G401 (cell line): ENCODE measurements at regions not wholly inside any gene's neighbourhood (a gene's known extent, or its start where the extent isn't known, plus 50 kb on each side); places are given as distances from the start of the nearest gene placed in this dataset.
"Not testable (repeated sequence)": the region's sequence is repeated elsewhere in the genome, so short reads cannot be mapped to it uniquely, and the experiment has no call there.

Experiments
- DNase-seq: peaks from one replicate; pipeline ENCODE4 v3.0.0-alpha.2; 2015; ENCODE audit warnings: low spot score
- in situ Hi-C: cut with HindIII; loops from 2 replicates; pipeline ENCODE4 v1.10.0; 2016; ENCODE audit warnings: low sequenced_read_pairs, mixed read lengths

DNA sequence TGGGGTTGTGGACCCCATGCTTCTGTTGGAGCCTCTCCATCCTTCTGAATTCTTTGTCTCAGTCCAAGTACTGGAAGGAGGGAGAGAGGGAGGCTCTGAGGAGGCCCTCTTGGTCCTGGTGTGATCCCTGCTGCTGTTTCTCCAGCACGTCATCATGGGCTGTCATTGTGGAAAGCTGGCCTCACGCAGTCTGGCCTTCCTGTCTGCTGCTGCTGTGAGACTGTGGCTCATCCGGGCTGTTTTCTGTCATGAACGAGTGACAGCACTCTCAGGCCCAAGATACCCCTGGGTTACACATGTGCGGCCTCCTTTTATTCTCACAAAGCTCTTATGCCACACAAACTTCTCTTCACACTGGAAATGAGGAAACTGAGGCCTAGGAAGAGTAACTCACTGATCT lies 499.3 kb downstream of the CCDC171 start:
- in situ Hi-C loops = no loop called here
- DNase-seq = no peak

DNA sequence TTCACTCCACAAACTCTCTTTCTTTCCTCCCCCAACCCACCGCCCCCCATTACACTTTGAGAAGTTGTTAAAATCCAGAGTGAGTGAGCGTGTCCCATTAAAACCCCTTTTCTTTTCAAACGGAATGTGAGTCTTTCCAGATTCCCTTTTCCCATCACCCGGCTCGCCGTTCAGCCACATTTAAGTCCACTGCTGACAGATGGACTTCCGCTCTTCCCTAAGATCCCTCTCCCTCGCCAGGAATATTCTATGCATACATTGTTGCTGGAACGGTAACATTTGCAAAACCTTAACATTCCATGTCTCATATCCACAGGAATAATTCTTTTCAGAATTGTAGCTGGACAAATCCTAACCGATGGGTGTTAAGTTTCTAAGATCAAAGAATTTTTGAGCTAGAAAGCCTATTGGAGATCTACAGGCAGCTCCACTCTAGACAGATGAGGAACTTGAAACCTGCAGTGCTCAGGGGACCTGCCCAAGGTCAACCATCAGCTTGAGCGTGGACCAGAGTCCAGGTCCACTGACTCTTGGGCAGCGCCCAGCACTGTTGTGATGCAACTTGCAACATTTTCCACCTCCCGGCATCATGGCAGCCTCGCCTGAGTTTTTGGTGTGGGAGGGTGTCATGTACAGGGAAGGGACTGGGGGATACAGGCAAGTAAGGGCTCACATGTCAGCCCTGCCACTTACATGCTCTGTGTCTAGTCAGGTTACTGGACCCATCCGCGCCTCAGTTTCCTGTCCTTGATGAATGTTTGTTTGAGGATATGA lies 500.1 kb downstream of the CCDC171 start:
- in situ Hi-C loops = no loop called here
- no peak for DNase-seq

DNA sequence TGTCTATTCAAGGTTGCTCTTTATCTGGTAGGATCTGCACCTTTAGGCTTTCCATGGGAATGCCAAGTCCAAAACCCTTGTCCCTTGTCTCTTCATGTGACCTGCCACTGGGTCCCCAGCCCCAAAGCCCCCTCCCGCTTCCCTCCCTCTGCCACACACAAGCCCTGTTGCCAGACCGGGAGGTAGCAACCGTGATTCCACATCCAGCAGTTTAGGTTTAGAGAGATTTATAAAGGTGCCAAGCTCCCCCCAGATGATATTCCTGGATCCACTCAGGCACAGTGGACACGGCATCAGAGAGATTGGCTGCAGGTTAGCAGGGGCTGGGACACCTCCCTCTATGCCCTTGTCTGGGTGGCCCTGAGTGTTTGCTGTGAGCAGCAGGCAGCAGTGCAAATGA lies 504.7 kb downstream of the CCDC171 start:
- DNase-seq = no peak
- in situ Hi-C loops = no loop called here

- no peak for DNase-seq
- in situ Hi-C loops = no loop called here
These were observed 505.3 kb downstream of the CCDC171 start for GRCh38 chr9:16058131-16058549.

GRCh38 chr9:16060436-16061129 lies 507.7 kb downstream of the CCDC171 start:
- in situ Hi-C loops = no loop called here

GRCh38 chr9:16062542-16063240 lies 509.8 kb downstream of the CCDC171 start:
- DNase-seq = no peak
- in situ Hi-C loops = no loop called here

More at GRCh38 chr9:16060436-16061129, 507.7 kb downstream of the CCDC171 start:
- DNase-seq = no peak

- DNase-seq = no peak
- in situ Hi-C loops = no loop called here
These were observed 510.4 kb downstream of the CCDC171 start for GRCh38 chr9:16063241-16063591.

GRCh38 chr9:16064771-16065170 lies 511.9 kb downstream of the CCDC171 start:
- in situ Hi-C loops = no loop called here
- no peak for DNase-seq

DNA sequence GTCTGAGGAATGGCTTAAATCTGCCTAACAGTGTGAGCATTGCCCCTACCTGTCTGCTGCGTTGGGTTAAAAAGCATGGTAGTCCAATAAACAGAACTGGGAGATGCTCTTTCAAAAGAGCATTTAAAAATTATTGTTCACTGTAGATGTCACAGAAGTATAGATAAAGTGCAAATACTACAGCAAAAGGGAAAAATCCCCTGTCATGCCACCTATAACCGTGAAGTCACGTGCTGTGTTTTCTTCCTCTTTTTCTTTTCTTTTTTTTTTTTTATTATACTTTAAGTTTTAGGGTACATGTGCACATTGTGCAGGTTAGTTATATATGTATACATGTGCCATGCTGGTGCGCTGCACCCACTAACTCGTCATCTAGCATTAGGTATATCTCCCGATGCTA lies 513.4 kb downstream of the CCDC171 start:
- DNase-seq, in situ Hi-C loops: not testable (repeated sequence)

- DNase-seq = no peak
- in situ Hi-C loops = no loop called here
These were observed 515.6 kb downstream of the CCDC171 start for GRCh38 chr9:16068476-16068875.

DNA sequence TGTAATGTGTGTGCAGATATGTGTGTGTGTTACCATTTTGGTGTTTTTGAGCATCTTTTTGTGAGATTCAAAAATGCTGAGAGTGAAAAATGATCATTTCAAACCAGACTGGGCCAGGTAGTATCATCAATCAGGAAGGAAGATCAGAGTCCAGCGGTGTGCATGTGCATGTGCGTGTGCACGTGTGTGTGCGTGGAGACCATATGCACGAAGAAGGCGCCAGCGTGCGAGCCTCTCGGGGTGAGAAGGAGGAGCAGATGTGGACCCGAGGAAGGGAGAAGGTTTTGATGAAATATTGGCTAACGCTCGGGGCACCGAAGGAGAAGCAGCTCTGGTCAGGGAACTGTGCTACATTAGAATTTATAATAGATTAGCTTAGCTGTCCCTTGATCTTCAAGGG lies 516.4 kb downstream of the CCDC171 start:
- in situ Hi-C loops = no loop called here

GRCh38 chr9:16069671-16070454 lies 517.0 kb downstream of the CCDC171 start:
- in situ Hi-C loops = no loop called here
- no peak for DNase-seq

More for the DNA sequence above, 516.4 kb downstream of the CCDC171 start:
- no peak for DNase-seq

GRCh38 chr9:16070455-16071145 lies 517.8 kb downstream of the CCDC171 start:
- DNase-seq = no peak
- in situ Hi-C loops = no loop called here

GRCh38 chr9:16071400-16071799 lies 518.6 kb downstream of the CCDC171 start:
- DNase-seq = no peak
- in situ Hi-C loops = no loop called here

DNA sequence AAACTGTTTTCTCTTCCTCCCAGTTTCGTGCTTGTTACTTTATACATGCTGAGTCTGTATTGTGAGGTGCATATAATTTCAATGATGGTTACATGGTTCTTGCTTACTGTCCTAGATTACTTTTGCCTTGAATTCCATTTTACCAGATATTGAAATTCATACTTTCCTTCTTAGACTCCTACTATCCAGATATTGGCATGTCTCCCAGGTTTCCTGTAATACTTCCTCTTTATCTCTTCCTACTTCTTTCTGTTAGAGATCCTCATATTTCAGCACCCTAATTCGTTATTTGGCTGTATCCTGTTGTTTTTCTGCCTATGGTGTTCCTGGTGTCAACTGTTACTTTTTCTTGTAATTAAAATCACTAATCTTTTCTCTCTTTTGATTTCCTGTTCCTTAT lies 522.1 kb downstream of the CCDC171 start:
- DNase-seq = no peak
- in situ Hi-C loops = no loop called here

DNA sequence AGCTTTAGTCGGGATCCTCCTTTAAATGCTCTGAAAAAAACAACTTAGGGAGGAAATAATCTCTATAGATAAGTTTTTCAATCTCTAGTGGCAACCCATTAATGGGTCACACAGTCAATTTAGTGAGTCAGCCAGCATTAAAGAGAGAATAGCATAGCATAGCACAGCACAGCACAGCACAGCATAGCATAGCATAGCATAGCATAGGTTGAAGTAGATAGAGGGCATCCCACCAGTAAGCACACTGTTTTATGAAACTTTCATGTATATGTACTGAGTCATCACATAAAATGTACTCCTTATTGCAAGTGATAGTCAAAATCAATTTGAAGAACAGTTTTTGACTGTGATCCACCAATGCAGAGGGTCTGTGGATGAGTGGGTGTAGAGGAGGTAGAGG lies 522.9 kb downstream of the CCDC171 start:
- DNase-seq = no peak
- in situ Hi-C loops = no loop called here

GRCh38 chr9:16076511-16076910 lies 523.7 kb downstream of the CCDC171 start:
- in situ Hi-C loops = no loop called here
- DNase-seq = no peak

- in situ Hi-C loops = no loop called here
- no peak for DNase-seq
These were observed 530.0 kb downstream of the CCDC171 start for GRCh38 chr9:16082796-16083195.

DNA sequence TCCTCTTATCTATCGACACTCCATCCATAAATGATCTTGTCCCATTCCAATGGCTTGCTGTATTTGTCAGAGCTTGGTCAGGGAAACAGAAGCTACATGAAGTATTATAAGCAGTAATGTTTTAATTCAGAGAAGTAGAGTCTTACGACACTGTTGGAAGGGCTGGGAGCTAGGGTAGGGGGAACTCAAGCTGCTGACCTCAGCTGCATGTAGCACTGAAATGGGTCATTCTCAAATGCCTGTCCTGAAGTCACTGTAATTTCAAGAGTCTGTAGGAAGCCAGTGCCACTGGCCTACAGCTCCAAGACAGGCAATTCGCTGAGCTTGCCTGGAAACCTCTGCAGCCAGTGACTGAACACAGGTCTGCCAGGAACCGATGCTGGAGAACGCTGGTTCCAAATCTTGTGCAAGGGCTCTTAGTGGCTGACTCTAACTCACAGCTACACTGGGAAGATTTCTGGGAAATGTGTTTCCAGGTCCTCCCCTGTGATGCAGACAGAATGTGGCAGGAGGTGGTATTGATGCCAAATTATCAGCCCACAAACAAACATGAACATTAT lies 532.4 kb downstream of the CCDC171 start:
- DNase-seq = no peak
- in situ Hi-C loops = no loop called here
